A549 (cell line): ENCODE measurements at regions not wholly inside any gene's neighbourhood (a gene's known extent, or its start where the extent isn't known, plus 50 kb on each side); places are given as distances from the start of the nearest gene placed in this dataset.

Experiments
- CHD4 ChIP-seq: fragments of 200-600 bp; sonication (generic); IDR thresholded peaks from 2 replicates; pipeline ENCODE4 v1.6.1; 2016; ENCODE audit warnings: antibody characterized with exemption, mild to moderate bottlenecking, borderline replicate concordance
- CTCF ChIP-seq: fragments of >200 bp; sonication (Bioruptor Twin); formaldehyde crosslinking; IDR thresholded peaks from 3 replicates; pipeline ENCODE4 v1.5.1; 2016
- E2F6 ChIP-seq: IDR thresholded peaks from 2 replicates; pipeline ENCODE4 v1.6.1; 2012; ENCODE audit warnings: low read depth, borderline replicate concordance
- EP300 ChIP-seq, 2 experiments: fragments of >200 bp; sonication (Bioruptor Twin); formaldehyde crosslinking; IDR thresholded peaks; 2 replicates in 1 of 2; 3 replicates in 1 of 2; pipeline ENCODE4 v1.6.1; 2016 to 2017
- HDAC2 ChIP-seq: fragments of 200-600 bp; sonication (generic); IDR thresholded peaks from 2 replicates; pipeline ENCODE4 v1.6.1; 2016
- HOXB13 ChIP-seq: fragments of 250-450 bp; sonication (Bioruptor Pico); IDR thresholded peaks from 2 replicates; pipeline ENCODE4 v1.5.0; 2020; ENCODE audit warnings: low read depth, mild to moderate bottlenecking, moderate library complexity
- MAFK ChIP-seq: fragments of 450-650 bp; IDR thresholded peaks from 2 replicates; pipeline ENCODE4 v1.6.1; 2014; ENCODE audit not compliant: partially characterized antibody
- MAX ChIP-seq: IDR thresholded peaks from 2 replicates; pipeline ENCODE4 v1.6.1; 2012
- NPAS2 ChIP-seq: fragments of 250-450 bp; sonication (Bioruptor Pico); IDR thresholded peaks from 2 replicates; pipeline ENCODE4 v1.8.0; 2022; ENCODE audit warnings: mild to moderate bottlenecking, moderate library complexity, borderline replicate concordance
- PBX3 ChIP-seq: IDR thresholded peaks from 2 replicates; pipeline ENCODE4 v1.6.1; 2012
- POLR2A ChIP-seq: IDR thresholded peaks from 2 replicates; pipeline ENCODE4 v1.6.1; 2012; ENCODE audit warnings: mild to moderate bottlenecking, low read length
- POLR2AphosphoS2 ChIP-seq: conservative IDR thresholded peaks from 2 replicates; pipeline ENCODE4 v1.6.1; 2012; ENCODE audit warnings: low read length, improper control_type of control experiment, inconsistent platforms
- REST ChIP-seq: fragments of 200-600 bp; sonication (generic); IDR thresholded peaks from 2 replicates; pipeline ENCODE4 v1.6.1; 2016; ENCODE audit warnings: antibody characterized with exemption, mild to moderate bottlenecking, moderate library complexity
- ZFP36 ChIP-seq: fragments of 450-650 bp; IDR thresholded peaks from 2 replicates; pipeline ENCODE4 v1.6.1; 2014; ENCODE audit warnings: borderline replicate concordance; ENCODE audit not compliant: partially characterized antibody

GRCh38 chr3:18862077-18862476, 286.2 kb upstream of the KCNH8 start:
- no peak for TF ChIP-seq CTCF
- no peak for TF ChIP-seq POLR2A
- no peak for TF ChIP-seq MAX
- TF ChIP-seq REST = no peak
- no peak for TF ChIP-seq EP300 (IDR thresholded peaks at IDR 0.05)
- no peak for TF ChIP-seq HOXB13 (CRISPR knock-in tag)
- no peak for TF ChIP-seq HDAC2
- no peak for TF ChIP-seq ZFP36
- no peak for TF ChIP-seq NPAS2 (CRISPR knock-in tag)
- TF ChIP-seq CHD4 = no peak
- no peak for TF ChIP-seq PBX3
- TF ChIP-seq E2F6 = no peak
- no peak for TF ChIP-seq POLR2AphosphoS2
- no peak for TF ChIP-seq MAFK
